HepG2 (cell line): ENCODE measurements at regions not wholly inside any gene's neighbourhood (a gene's known extent, or its start where the extent isn't known, plus 50 kb on each side); places are given as distances from the start of the nearest gene placed in this dataset.
A peak's percentile ranks its signal among the peaks of the same experiment; 100 is the strongest.

Experiments
- ATAC-seq: fragments of 200-7000 bp; cut with Tn5 transposase; 3 replicates; pipeline ENCODE4 v1.9.1; 2020; ENCODE audit warnings: mild to moderate bottlenecking, moderate library complexity
- BruUV-seq: library from RNA; stranded (reverse); fragments of 400-500 nt; replicated peaks from 2 replicates; lab custom pipeline; 2021; lab: Mats Ljungman, UMichigan
- CTCF ChIA-PET: fragments of 300-600 bp; formaldehyde crosslinking; extraction: SDS; loops from one replicate; lab custom pipeline; 2021; ENCODE audit warnings: low total read pairs, inconsistent platforms, low intra/inter-chr PET ratio; lab: Yijun Ruan, JAX
- POLR2A ChIA-PET: fragments of 350-600 bp; sonication (Branson Sonifier 250); formaldehyde crosslinking; loops from one replicate; lab custom pipeline; 2020; ENCODE audit warnings: antibody characterized with exemption, inconsistent platforms; lab: Yijun Ruan, JAX
- DNase-seq: peaks from one replicate; pipeline ENCODE4 v3.0.0-alpha.2; 2015; ENCODE audit warnings: low spot score
- FAIRE-seq: peaks from 3 replicates; lab custom pipeline; 2011; peaks lifted over from hg19 to GRCh38; lab: Jason Lieb, UNC
- H2AFZ ChIP-seq: one replicate; pipeline ENCODE4 v1.6.1; 2011; ENCODE audit warnings: low read length, inconsistent platforms
- H3K27ac ChIP-seq: fragments of 300-600 bp; 3 replicates; pipeline ENCODE4 v1.8.0; 2011; ENCODE audit warnings: mixed run types, mild to moderate bottlenecking, mixed read lengths, low read length, inconsistent platforms; ENCODE audit not compliant: insufficient read depth; ENCODE audit errors: extremely low read length
- H3K27me3 ChIP-seq, 2 experiments: fragments of 200-600 bp in 1 of 2; 2 replicates in 1 of 2; 3 replicates in 1 of 2; pipeline versions ENCODE4 v1.6.0 to v1.8.0; 2011; ENCODE audit warnings: low read length in 2 of 2, mild to moderate bottlenecking in 2 of 2, moderate library complexity in 2 of 2, inconsistent platforms in 1 of 2; ENCODE audit not compliant: insufficient read depth in 2 of 2, control insufficient read depth in 1 of 2
- H3K36me3 ChIP-seq, 2 experiments: fragments of 200-600 bp in 1 of 2; replicated peaks in 1 of 2; 2 replicates in 1 of 2; 3 replicates in 1 of 2; pipeline versions ENCODE4 v1.5.1 to v1.8.0; 2011; ENCODE audit warnings: low read length in 2 of 2, inconsistent platforms in 1 of 2; ENCODE audit not compliant: insufficient read depth in 2 of 2, control insufficient read depth in 1 of 2
- H3K4me1 ChIP-seq: 2 replicates; pipeline ENCODE4 v1.5.1; 2012; ENCODE audit warnings: low read length, inconsistent platforms; ENCODE audit not compliant: insufficient read depth
- H3K4me2 ChIP-seq: 2 replicates; pipeline ENCODE4 v1.6.0; 2011; ENCODE audit warnings: low read depth, low read length, inconsistent platforms
- H3K4me3 ChIP-seq, 3 experiments: fragments of 200-600 bp in 1 of 3; sonication (generic), shearing (Covaris generic) in 1 of 3; replicated peaks in 1 of 3; 2 replicates each; pipeline ENCODE4 v1.5.1; 2011 to 2016; ENCODE audit warnings: low read length in 3 of 3, inconsistent platforms in 2 of 3, low read depth in 2 of 3, mild to moderate bottlenecking in 2 of 3, control low read depth in 1 of 3, mixed read lengths in 1 of 3; ENCODE audit not compliant: insufficient read depth in 1 of 3
- H3K79me2 ChIP-seq: one replicate; pipeline ENCODE4 v1.6.1; 2011; ENCODE audit warnings: low read length, inconsistent platforms; ENCODE audit not compliant: insufficient read depth
- H3K9ac ChIP-seq: 2 replicates; pipeline ENCODE4 v1.6.0; 2011; ENCODE audit warnings: mild to moderate bottlenecking, low read depth, low read length, inconsistent platforms; ENCODE audit not compliant: insufficient read depth
- H3K9me3 ChIP-seq: 2 replicates; pipeline ENCODE4 v1.5.1; 2012; ENCODE audit warnings: mild to moderate bottlenecking, low read length
- H4K20me1 ChIP-seq: 2 replicates; pipeline ENCODE4 v1.6.0; 2011; ENCODE audit warnings: inconsistent platforms, mild to moderate bottlenecking, low read length, moderate library complexity; ENCODE audit not compliant: insufficient read depth
- CTCF ChIP-seq: sonication (generic); formaldehyde crosslinking; IDR thresholded peaks from 2 replicates; pipeline ENCODE4 v1.5.0; 2020; ENCODE audit warnings: mild to moderate bottlenecking, missing genetic modification reagents, moderate library complexity
- RAD21 ChIP-seq: fragments of 450-650 bp; formaldehyde crosslinking; IDR thresholded peaks from 2 replicates; pipeline ENCODE4 v1.5.0; 2020; ENCODE audit warnings: mild to moderate bottlenecking
- SMC3 ChIP-seq: IDR thresholded peaks from 2 replicates; pipeline ENCODE4 v1.6.1; 2011; ENCODE audit warnings: low read length, improper control_type of control experiment
- STAG1 ChIP-seq: sonication (generic); formaldehyde crosslinking; IDR thresholded peaks from 2 replicates; pipeline ENCODE4 v1.4.0; 2020; ENCODE audit warnings: missing genetic modification reagents
- TEAD3 ChIP-seq: optimal IDR thresholded peaks from 2 replicates; pipeline ENCODE3; 2016; ENCODE audit warnings: borderline replicate concordance
- ZNF549 ChIP-seq: sonication (generic); formaldehyde crosslinking; IDR thresholded peaks from 2 replicates; pipeline ENCODE4 v1.5.0; 2020; ENCODE audit warnings: missing genetic modification reagents
- ZNF644 ChIP-seq: IDR thresholded peaks from 2 replicates; pipeline ENCODE4 v1.6.1; 2016; ENCODE audit warnings: low read depth
- WGBS: methylation state at CpG from one replicate; pipeline ENCODE4 v1.1.6; 2017; ENCODE audit warnings: low lambda C conversion rate; 5-methylcytosine and 5-hydroxymethylcytosine counted together
- in situ Hi-C: cut with HindIII; loops from 2 replicates; pipeline ENCODE4 v1.10.0; 2017; ENCODE audit warnings: low pct_unique_long_range_greater_than_20kb; ENCODE audit not compliant: extremely low pct_ligation_motif_present
- intact Hi-C: fragments of 100-400 bp; cut with micrococcal nuclease; formaldehyde crosslinking; loops from one replicate; pipeline ENCODE4 v1.10.0; 2022; ENCODE audit not compliant: unreplicated experiment

DNA sequence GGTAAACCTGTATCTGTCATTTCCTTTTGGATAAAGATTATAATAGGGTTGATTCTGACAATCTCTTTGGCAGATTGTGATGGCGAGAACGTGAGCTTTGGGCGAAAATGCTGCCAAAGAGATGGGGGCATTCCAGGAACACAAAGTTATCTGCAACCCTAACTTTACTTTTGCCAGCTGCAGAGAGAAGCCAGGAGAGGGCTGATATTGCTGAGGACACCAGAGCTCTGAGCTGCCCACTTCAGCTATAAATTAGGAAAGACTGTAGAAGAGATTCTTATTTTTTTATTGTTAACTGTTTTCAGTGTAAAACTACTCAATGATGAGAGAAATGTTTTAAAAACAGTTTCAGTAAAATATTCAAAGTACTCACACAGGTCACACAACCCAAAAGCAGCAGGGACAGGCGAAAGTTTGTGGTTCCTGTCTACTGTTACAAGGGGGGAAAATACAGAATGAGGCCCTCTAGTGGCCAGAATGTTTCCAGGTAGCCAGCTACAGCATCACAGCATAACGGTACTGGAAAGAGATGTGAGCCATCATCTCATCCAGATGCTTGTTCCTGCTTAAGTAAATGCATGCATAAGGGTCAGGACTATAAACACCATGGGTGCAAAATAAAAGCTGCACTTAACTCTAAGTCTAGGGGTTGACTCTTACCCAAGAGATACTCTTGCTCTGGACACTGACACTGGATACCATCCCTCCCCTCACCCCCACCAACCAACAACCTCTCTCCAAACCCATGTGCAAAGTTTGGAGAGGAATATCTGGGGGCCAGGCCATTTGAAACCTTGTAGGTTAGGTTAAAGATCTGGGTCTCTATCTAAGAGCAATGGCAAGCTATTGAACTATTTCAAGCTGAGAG lies 498.4 kb downstream of the RMST start:
- ChIA-PET POLR2A (no interaction called here), CTCF (no interaction called here)
- Histone ChIP-seq H3K4me1 (no peaks in the 10 kb centered on the region), H3K27me3 (no peaks in the 10 kb centered on the region), H3K9ac (no peak overlapping the region), H3K27ac (no peak overlapping the region), H3K4me2 (no peak overlapping the region), H3K4me3 (no peak overlapping the region), H2AFZ (no peak overlapping the region), H3K79me2 (no peaks in the 10 kb centered on the region), H3K36me3 (no peaks in the 10 kb centered on the region), H3K9me3 (peaks cover 21% of the 10 kb centered on the region; the same call in 1 of the 2 replicates), H4K20me1 (no peaks in the 10 kb centered on the region)
- BruUV-seq = no TSS peak
- in situ Hi-C loops (no loop called here), intact Hi-C loops (loop anchor here (2.0 to 10.0 kb wide), 2 partner anchors 244 to 1386 kb away; no protein-coding TSS in a partner anchor)
- FAIRE-seq = peak; percentile 26
- 33% methylated on average over 5 of the region's 5 CpGs for WGBS
- peak; percentile 89 for ATAC-seq
- no peak for TF ChIP-seq ZNF549 (CRISPR knock-in tag)
- no peak for TF ChIP-seq ZNF644 (CRISPR knock-in tag)
- peak; percentile 59 for TF ChIP-seq CTCF (CRISPR knock-in tag)
- TF ChIP-seq TEAD3 = peak; percentile 72
- TF ChIP-seq SMC3 = peak; percentile 52; the same call in 1 of the 2 replicates
- TF ChIP-seq RAD21 (CRISPR knock-in tag) = peak; percentile 15; the same call in 1 of the 2 replicates
- TF ChIP-seq STAG1 (CRISPR knock-in tag) = peak; percentile 64
- DNase-seq = peak; percentile 14
